Endothelial cell of umbilical vein (primary cell): ENCODE measurements at regions not wholly inside any gene's neighbourhood (a gene's known extent, or its start where the extent isn't known, plus 50 kb on each side); places are given as distances from the start of the nearest gene placed in this dataset.

Experiments used
- BruUV-seq: library from RNA; stranded (reverse); fragments of 400-500 nt; replicated peaks from 2 replicates; lab custom pipeline; 2021; lab: Mats Ljungman, UMichigan
- CTCF ChIA-PET: fragments of 300-600, 350-600 bp; sonication (Branson Sonifier 250); formaldehyde crosslinking; loops from one replicate; lab custom pipeline; 2021; ENCODE audit warnings: antibody characterized with exemption, inconsistent platforms; lab: Charles Lee
- POLR2A ChIA-PET: fragments of 300-600, 350-600 bp; sonication (Branson Sonifier 250); formaldehyde crosslinking; loops from one replicate; lab custom pipeline; 2021; ENCODE audit warnings: antibody characterized with exemption, inconsistent platforms; lab: Charles Lee
- DNase-seq: peaks from one replicate; pipeline ENCODE4 v3.0.0-alpha.2; 2011; ENCODE audit warnings: low read depth, low spot score
- FAIRE-seq: peaks from 2 replicates; lab custom pipeline; 2011; peaks lifted over from hg19 to GRCh38; lab: Jason Lieb, UNC
- H2AFZ ChIP-seq: 2 replicates; pipeline ENCODE4 v1.6.0; 2012; ENCODE audit warnings: low read depth, low read length, control low read depth, inconsistent platforms
- H3K27ac ChIP-seq: 2 replicates; pipeline ENCODE4 v1.5.1; 2011; ENCODE audit warnings: low read depth, mild to moderate bottlenecking, control low read depth, low read length, moderate library complexity; ENCODE audit not compliant: insufficient read depth
- H3K27me3 ChIP-seq, 2 experiments: 2 replicates each; pipeline versions ENCODE4 v1.6.0 to v1.6.1; 2011; ENCODE audit warnings: low read length in 2 of 2, mixed read lengths in 1 of 2; ENCODE audit not compliant: control insufficient read depth in 2 of 2, insufficient read depth in 2 of 2
- H3K36me3 ChIP-seq, 2 experiments: 2 replicates in 1 of 2; 3 replicates in 1 of 2; pipeline ENCODE4 v1.5.1; 2011; ENCODE audit warnings: low read length in 2 of 2, mild to moderate bottlenecking in 1 of 2, moderate library complexity in 1 of 2; ENCODE audit not compliant: control insufficient read depth in 2 of 2, insufficient read depth in 2 of 2; ENCODE audit errors: extremely low read depth in 1 of 2
- H3K4me1 ChIP-seq: 3 replicates; pipeline ENCODE4 v1.5.1; 2011; ENCODE audit warnings: mild to moderate bottlenecking, low read length; ENCODE audit not compliant: control insufficient read depth, insufficient read depth; ENCODE audit errors: extremely low read depth
- H3K4me2 ChIP-seq: 2 replicates; pipeline ENCODE4 v1.6.1; 2011; ENCODE audit warnings: low read length, control low read depth, mixed read lengths; ENCODE audit not compliant: insufficient read depth
- H3K4me3 ChIP-seq, 3 experiments: fragments of 200-600 bp in 1 of 3; sonication (generic), shearing (Covaris generic) in 1 of 3; replicated peaks in 1 of 3; 2 replicates each; pipeline ENCODE4 v1.5.1; 2011 to 2016; ENCODE audit warnings: control low read depth in 3 of 3, low read length in 3 of 3, mild to moderate bottlenecking in 2 of 3, inconsistent platforms in 1 of 3, low read depth in 1 of 3, moderate library complexity in 1 of 3; ENCODE audit not compliant: insufficient read depth in 1 of 3
- H3K79me2 ChIP-seq: 2 replicates; pipeline ENCODE4 v1.6.0; 2012; ENCODE audit warnings: low read length, inconsistent platforms; ENCODE audit not compliant: control insufficient read depth, insufficient read depth
- H3K9ac ChIP-seq: replicated peaks from 2 replicates; pipeline ENCODE3; 2011; ENCODE audit warnings: low read length, control low read depth; ENCODE audit not compliant: insufficient read depth; ENCODE audit errors: extremely low read depth
- H3K9me1 ChIP-seq: replicated peaks from 3 replicates; pipeline ENCODE4 v1.6.0; 2011; ENCODE audit warnings: mild to moderate bottlenecking, low read length; ENCODE audit not compliant: control insufficient read depth, insufficient read depth; ENCODE audit errors: extremely low read depth
- H3K9me3 ChIP-seq: replicated peaks from 2 replicates; pipeline ENCODE4 v1.5.1; 2012; ENCODE audit warnings: low read length, inconsistent platforms; ENCODE audit not compliant: control insufficient read depth, insufficient read depth
- H4K20me1 ChIP-seq: replicated peaks from 2 replicates; pipeline ENCODE3; 2011; ENCODE audit warnings: mild to moderate bottlenecking, low read length; ENCODE audit not compliant: control insufficient read depth, insufficient read depth; ENCODE audit errors: extremely low read depth
- CTCF ChIP-seq, 2 donors: IDR thresholded peaks; 1 replicate in 1 of 2; 2 replicates in 1 of 2; pipeline ENCODE4 v1.5.1; 2011; ENCODE audit warnings: low read length in 2 of 2, mild to moderate bottlenecking in 2 of 2, moderate library complexity in 2 of 2, control low read depth in 1 of 2, inconsistent platforms in 1 of 2, low read depth in 1 of 2; ENCODE audit not compliant: insufficient read depth in 1 of 2; ENCODE audit errors: extremely low read depth in 1 of 2
- EZH2 ChIP-seq: IDR thresholded peaks from 2 replicates; pipeline ENCODE4 v1.6.1; 2012; ENCODE audit warnings: borderline replicate concordance, low read depth, mild to moderate bottlenecking, moderate library complexity, low read length, inconsistent platforms; ENCODE audit not compliant: severe bottlenecking
- FOS ChIP-seq: IDR thresholded peaks from 2 replicates; pipeline ENCODE4 v1.6.1; 2011; ENCODE audit warnings: mild to moderate bottlenecking, low read length, moderate library complexity, borderline replicate concordance; ENCODE audit not compliant: insufficient read depth
- GATA2 ChIP-seq: IDR thresholded peaks from 2 replicates; pipeline ENCODE4 v1.7.0; 2011; ENCODE audit warnings: low read depth, mild to moderate bottlenecking, moderate library complexity, mixed read lengths, low read length; ENCODE audit not compliant: insufficient read length, insufficient read depth
- JUN ChIP-seq: IDR thresholded peaks from 2 replicates; pipeline ENCODE4 v1.6.1; 2011; ENCODE audit warnings: borderline replicate concordance, low read depth; ENCODE audit not compliant: insufficient read length, insufficient read depth
- MYC ChIP-seq: IDR thresholded peaks from one replicate; pipeline ENCODE4 v1.6.1; 2011; ENCODE audit warnings: mild to moderate bottlenecking, low read depth, low read length
- POLR2A ChIP-seq: IDR thresholded peaks from 2 replicates; pipeline ENCODE4 v1.6.1; 2012; ENCODE audit warnings: low read depth, mild to moderate bottlenecking, control low read depth, low read length
- POLR2AphosphoS5 ChIP-seq: IDR thresholded peaks from 2 replicates; pipeline ENCODE4 v1.6.1; 2012; ENCODE audit warnings: low read depth, mild to moderate bottlenecking, control low read depth, low read length, moderate library complexity; ENCODE audit not compliant: insufficient read depth
- dilution Hi-C: fragments of 300-500 bp; cut with MboI; formaldehyde crosslinking; loops from one replicate; pipeline ENCODE4 v1.15.0; 2019; ENCODE audit warnings: low sequenced_read_pairs; ENCODE audit not compliant: extremely low pct_ligation_motif_present
- intact Hi-C: fragments of 100-400 bp; cut with micrococcal nuclease; formaldehyde crosslinking; loops from one replicate; pipeline ENCODE4 v1.10.0; 2022
- TF ChIP-seq, protein P1 (sequence below): IDR thresholded peaks from 2 replicates; pipeline ENCODE4 v1.6.1; 2011; ENCODE audit not compliant: insufficient read depth, insufficient read length

- TF ChIP-seq GATA2 (no peak), POLR2AphosphoS5 (no peak), POLR2A (no peak), JUN (no peak), MYC (no peak), EZH2 (no peak), CTCF (IDR thresholded peaks at IDR 0.05; ENCODE audit: extremely low read depth in 1 of 2, insufficient read depth in 1 of 2, low read depth in 1 of 2, low read length in 2 of 2) (no peak), FOS (no peak)
- TF ChIP-seq, protein P1, sequence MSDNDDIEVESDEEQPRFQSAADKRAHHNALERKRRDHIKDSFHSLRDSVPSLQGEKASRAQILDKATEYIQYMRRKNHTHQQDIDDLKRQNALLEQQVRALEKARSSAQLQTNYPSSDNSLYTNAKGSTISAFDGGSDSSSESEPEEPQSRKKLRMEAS = no peak
Observed at GRCh38 chr4:123246085-123246484, 150.5 kb upstream of the SPRY1 start.

More at GRCh38 chr4:123246085-123246484, 150.5 kb upstream of the SPRY1 start:
- ChIA-PET POLR2A (no interaction called here), CTCF (no interaction called here)
- DNase-seq = no peak
- H3K79me2 ChIP-seq = no peaks in the 10 kb centered on the region
- dilution Hi-C loops (no loop called here), intact Hi-C loops (no loop called here)
- no peaks in the 10 kb centered on the region for H3K36me3 ChIP-seq
- no peak overlapping the region for H3K27ac ChIP-seq
- no TSS peak for BruUV-seq
- H3K9me3 ChIP-seq = no peaks in the 10 kb centered on the region
- H3K27me3 ChIP-seq = no peaks in the 10 kb centered on the region
- no peak overlapping the region for H2AFZ ChIP-seq
- peaks cover 21% of the 10 kb centered on the region for H3K4me1 ChIP-seq
- no peak overlapping the region for H3K9ac ChIP-seq
- no peak overlapping the region for H3K4me2 ChIP-seq
- no peaks in the 10 kb centered on the region for H3K9me1 ChIP-seq
- FAIRE-seq = no peak
- H3K4me3 ChIP-seq = no peak overlapping the region
- H4K20me1 ChIP-seq = no peaks in the 10 kb centered on the region
